ENCODE measurements at regions not wholly inside any gene's neighbourhood (a gene's known extent, or its start where the extent isn't known, plus 50 kb on each side); places are given as distances from the start of the nearest gene placed in this dataset.

- intact Hi-C loops (cut with DNase I; ENCODE audit: low total_unique reads): no loop called here
- no peaks in the 10 kb centered on the region for H3K27me3 ChIP-seq (replicated peaks in 1 of 7)
- no peaks in the 10 kb centered on the region for H3K4me1 ChIP-seq
- no peaks in the 10 kb centered on the region for H3K36me3 ChIP-seq
- 51 to 74% (median 61%) methylated on average over 2 of the region's 2 CpGs for WGBS, 5 donors
- no peak overlapping the region for H3K27ac ChIP-seq
- H3K9me3 ChIP-seq: no peaks in the 10 kb centered on the region
- DNase-seq: no peak
- TF ChIP-seq POLR2AphosphoS5 (IDR thresholded peaks at IDR 0.05) (no peak), POLR2A (IDR thresholded peaks at IDR 0.05) (no peak), CTCF (IDR thresholded peaks at IDR 0.05 in 8 of 11, conservative IDR thresholded peaks at IDR 0.05 in 3 of 11) (no peak)
- H3K4me3 ChIP-seq: no peak overlapping the region
Measured at GRCh38 chr6:133079901-133080300, 161.3 kb upstream of the EYA4 start.

GRCh38 chr6:133083248-133083967 is 157.7 kb upstream of the EYA4 start:
- WGBS, 5 donors: 74 to 94% (median 81%) methylated on average over 2 of the region's 2 CpGs
- no peak for DNase-seq
- Histone ChIP-seq H3K4me1 (no peaks in the 10 kb centered on the region), H3K27me3 (replicated peaks in 1 of 7) (no peaks in the 10 kb centered on the region), H3K9me3 (no peaks in the 10 kb centered on the region), H3K27ac (no peak overlapping the region), H3K4me3 (no peak overlapping the region), H3K36me3 (no peaks in the 10 kb centered on the region)
- intact Hi-C loops (cut with DNase I; ENCODE audit: low total_unique reads): no loop called here
- TF ChIP-seq POLR2A (IDR thresholded peaks at IDR 0.05) (no peak), CTCF (IDR thresholded peaks at IDR 0.05 in 8 of 11, conservative IDR thresholded peaks at IDR 0.05 in 3 of 11) (no peak)

GRCh38 chr6:133085471-133085870 is 155.7 kb upstream of the EYA4 start:
- 86 to 100% (median 100%) methylated on average over 1 of the region's 1 CpG for WGBS, 5 donors
- intact Hi-C loops (cut with DNase I; ENCODE audit: low total_unique reads): no loop called here
- Histone ChIP-seq H3K27me3 (replicated peaks in 1 of 7) (no peaks in the 10 kb centered on the region), H3K36me3 (no peaks in the 10 kb centered on the region), H3K27ac (no peak overlapping the region), H3K9me3 (no peaks in the 10 kb centered on the region), H3K4me1 (no peaks in the 10 kb centered on the region), H3K4me3 (no peak overlapping the region)
- TF ChIP-seq POLR2A (IDR thresholded peaks at IDR 0.05) (no peak), CTCF (IDR thresholded peaks at IDR 0.05 in 8 of 11, conservative IDR thresholded peaks at IDR 0.05 in 3 of 11) (no peak), POLR2AphosphoS5 (IDR thresholded peaks at IDR 0.05) (no peak)
- no peak for DNase-seq

- H3K4me3 ChIP-seq: no peak overlapping the region
- 42 to 71% (median 46%) methylated on average over 2 of the region's 2 CpGs for WGBS, 5 donors
- H3K4me1 ChIP-seq: no peaks in the 10 kb centered on the region
- intact Hi-C loops (cut with DNase I; ENCODE audit: low total_unique reads): no loop called here
- H3K27me3 ChIP-seq (replicated peaks in 1 of 7): no peaks in the 10 kb centered on the region
- no peak for DNase-seq
- no peaks in the 10 kb centered on the region for H3K36me3 ChIP-seq
- H3K27ac ChIP-seq: no peak overlapping the region
- TF ChIP-seq POLR2AphosphoS5 (IDR thresholded peaks at IDR 0.05) (no peak), POLR2A (IDR thresholded peaks at IDR 0.05) (no peak), CTCF (IDR thresholded peaks at IDR 0.05 in 8 of 11, conservative IDR thresholded peaks at IDR 0.05 in 3 of 11) (no peak)
- no peaks in the 10 kb centered on the region for H3K9me3 ChIP-seq
Measured at GRCh38 chr6:133085896-133086295, 155.3 kb upstream of the EYA4 start.

Data from spleen (tissue), 11 donors.